ENCODE measurements at regions not wholly inside any gene's neighbourhood (a gene's known extent, or its start where the extent isn't known, plus 50 kb on each side); places are given as distances from the start of the nearest gene placed in this dataset.

DNA sequence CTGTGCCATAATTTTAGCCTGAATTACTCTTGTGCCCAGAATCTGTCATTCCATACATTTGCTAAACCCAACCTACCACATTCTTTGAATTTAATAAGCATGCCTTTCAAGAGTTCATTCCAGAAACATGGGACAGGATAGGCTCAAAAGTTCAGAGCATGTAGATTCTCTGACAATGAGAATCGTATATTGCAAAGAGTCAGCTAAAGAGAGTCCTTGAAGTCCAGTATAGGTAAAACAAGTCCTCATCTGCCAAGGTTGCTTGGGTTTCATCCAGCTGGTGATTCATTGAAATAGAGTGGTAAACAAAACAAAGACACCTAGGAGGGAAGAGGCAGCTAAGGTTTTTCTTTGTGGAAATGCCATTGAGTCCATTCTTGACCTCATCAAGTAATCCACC, 249.3 kb upstream of the DIPK2B start:
- WGBS, 2 donors: 25 to 31% methylated on average over 1 of the region's 1 CpG
- TF ChIP-seq, protein P1, sequence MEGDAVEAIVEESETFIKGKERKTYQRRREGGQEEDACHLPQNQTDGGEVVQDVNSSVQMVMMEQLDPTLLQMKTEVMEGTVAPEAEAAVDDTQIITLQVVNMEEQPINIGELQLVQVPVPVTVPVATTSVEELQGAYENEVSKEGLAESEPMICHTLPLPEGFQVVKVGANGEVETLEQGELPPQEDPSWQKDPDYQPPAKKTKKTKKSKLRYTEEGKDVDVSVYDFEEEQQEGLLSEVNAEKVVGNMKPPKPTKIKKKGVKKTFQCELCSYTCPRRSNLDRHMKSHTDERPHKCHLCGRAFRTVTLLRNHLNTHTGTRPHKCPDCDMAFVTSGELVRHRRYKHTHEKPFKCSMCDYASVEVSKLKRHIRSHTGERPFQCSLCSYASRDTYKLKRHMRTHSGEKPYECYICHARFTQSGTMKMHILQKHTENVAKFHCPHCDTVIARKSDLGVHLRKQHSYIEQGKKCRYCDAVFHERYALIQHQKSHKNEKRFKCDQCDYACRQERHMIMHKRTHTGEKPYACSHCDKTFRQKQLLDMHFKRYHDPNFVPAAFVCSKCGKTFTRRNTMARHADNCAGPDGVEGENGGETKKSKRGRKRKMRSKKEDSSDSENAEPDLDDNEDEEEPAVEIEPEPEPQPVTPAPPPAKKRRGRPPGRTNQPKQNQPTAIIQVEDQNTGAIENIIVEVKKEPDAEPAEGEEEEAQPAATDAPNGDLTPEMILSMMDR (IDR thresholded peaks at IDR 0.05): no peak
- TF ChIP-seq POLR2A (IDR thresholded peaks at IDR 0.05): no peak
- no peaks in the 10 kb centered on the region for H3K9me3 ChIP-seq
- intact Hi-C loops (cut with DNase I): no loop called here
- H3K27me3 ChIP-seq: no peaks in the 10 kb centered on the region
- no peak overlapping the region for H3K27ac ChIP-seq
- no peak for DNase-seq
- H3K4me3 ChIP-seq (replicated peaks in 1 of 3): no peak overlapping the region
- H3K4me1 ChIP-seq: no peaks in the 10 kb centered on the region
- no peaks in the 10 kb centered on the region for H3K36me3 ChIP-seq

DNA sequence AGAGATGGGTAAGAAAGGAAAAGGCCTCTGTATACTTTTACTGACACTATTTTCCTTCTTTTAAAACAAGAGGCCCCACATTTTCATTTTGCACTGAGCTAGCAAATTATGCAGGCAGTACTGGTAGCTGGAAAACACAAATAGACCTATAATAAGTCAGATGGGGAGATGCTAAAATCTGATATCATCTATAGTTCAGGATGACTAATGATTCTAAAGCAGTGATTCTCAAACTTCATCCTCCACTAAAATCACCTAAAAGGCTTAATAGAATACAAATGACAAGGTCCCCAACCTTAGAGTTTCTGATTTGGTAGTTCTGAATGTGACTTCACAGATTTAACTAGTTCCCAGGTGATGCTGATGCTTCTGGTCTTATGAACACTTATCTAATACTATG, 247.3 kb upstream of the DIPK2B start:
- H3K4me3 ChIP-seq (replicated peaks in 1 of 3): no peak overlapping the region
- H3K27me3 ChIP-seq: no peaks in the 10 kb centered on the region
- intact Hi-C loops (cut with DNase I): no loop called here

DNA sequence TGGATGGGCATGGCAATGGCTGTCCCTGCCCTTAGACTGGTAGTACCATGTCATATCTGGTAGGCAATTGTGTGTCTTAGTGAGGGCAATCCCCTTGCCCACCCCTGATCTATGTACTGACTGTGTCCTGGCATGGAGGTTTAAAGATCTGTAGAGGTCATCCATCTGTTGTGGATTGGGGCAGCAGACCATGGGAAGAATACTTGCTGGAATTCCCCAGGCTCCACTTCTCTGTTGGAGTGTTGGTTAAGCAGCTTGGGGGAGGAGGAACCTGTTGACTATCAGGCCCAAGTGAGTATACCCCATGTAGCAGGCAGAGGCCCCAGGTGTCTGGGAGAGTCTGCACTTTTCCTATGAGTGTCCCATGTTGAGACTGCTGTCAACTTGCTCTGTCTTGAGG, 246.7 kb upstream of the DIPK2B start:
- peak in 1 of 2 donors; percentile 1 for DNase-seq
- H3K9me3 ChIP-seq: no peaks in the 10 kb centered on the region
- H3K27me3 ChIP-seq: no peaks in the 10 kb centered on the region
- TF ChIP-seq, protein P1 (IDR thresholded peaks at IDR 0.05): no peak
- no peaks in the 10 kb centered on the region for H3K36me3 ChIP-seq
- no peaks in the 10 kb centered on the region for H3K4me1 ChIP-seq
- intact Hi-C loops (cut with DNase I): no loop called here
- no peak overlapping the region for H3K27ac ChIP-seq
- no peak overlapping the region for H3K4me3 ChIP-seq (replicated peaks in 1 of 3)

More for the DNA sequence above, 247.3 kb upstream of the DIPK2B start:
- H3K4me1 ChIP-seq: no peaks in the 10 kb centered on the region
- DNase-seq: no peak
- H3K27ac ChIP-seq: no peak overlapping the region
- no peaks in the 10 kb centered on the region for H3K36me3 ChIP-seq
- H3K9me3 ChIP-seq: no peaks in the 10 kb centered on the region
- TF ChIP-seq, protein P1 (IDR thresholded peaks at IDR 0.05): no peak
- no peak for TF ChIP-seq POLR2A (IDR thresholded peaks at IDR 0.05)

DNA sequence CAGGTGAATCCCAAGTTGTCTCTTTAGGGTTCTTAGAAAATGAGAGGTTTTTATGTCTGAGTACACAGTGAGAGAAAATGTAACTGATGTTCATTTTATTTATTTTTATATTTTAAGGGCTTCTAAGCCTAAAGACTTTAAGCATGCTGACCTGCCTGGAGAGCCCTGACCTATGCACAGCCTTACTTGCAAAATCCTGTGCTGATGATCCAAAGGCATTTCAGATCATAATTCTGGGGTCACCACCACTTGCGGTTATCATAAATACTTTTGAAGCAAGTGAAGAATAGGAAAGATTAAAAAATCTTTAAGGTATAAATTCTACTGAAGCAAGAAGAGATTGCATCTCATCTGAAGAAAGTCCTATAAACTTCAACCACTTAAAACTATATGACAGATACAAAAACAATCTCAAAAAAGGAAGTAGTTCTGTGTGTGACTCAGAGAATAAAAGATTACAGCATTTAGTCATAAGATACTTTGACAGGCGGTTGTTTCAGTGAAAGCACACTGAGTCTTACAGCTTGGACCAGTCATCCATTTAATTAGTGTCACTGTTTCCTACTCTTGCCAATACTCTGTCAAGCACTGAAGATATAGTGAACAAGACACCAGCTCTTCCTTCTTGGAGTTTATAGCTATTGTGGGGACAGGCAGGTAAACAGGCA, 245.2 kb upstream of the DIPK2B start:
- intact Hi-C loops (cut with DNase I): no loop called here
- DNase-seq: no peak
- TF ChIP-seq POLR2A (IDR thresholded peaks at IDR 0.05): no peak
- TF ChIP-seq, protein P1 (IDR thresholded peaks at IDR 0.05): no peak
- WGBS, 2 donors: 68 to 84% methylated on average over 2 of the region's 2 CpGs
- Histone ChIP-seq H3K4me1 (no peaks in the 10 kb centered on the region), H3K4me3 (replicated peaks in 1 of 3) (no peak overlapping the region), H3K9me3 (no peaks in the 10 kb centered on the region), H3K27me3 (no peaks in the 10 kb centered on the region), H3K27ac (no peak overlapping the region), H3K36me3 (no peaks in the 10 kb centered on the region)

DNA sequence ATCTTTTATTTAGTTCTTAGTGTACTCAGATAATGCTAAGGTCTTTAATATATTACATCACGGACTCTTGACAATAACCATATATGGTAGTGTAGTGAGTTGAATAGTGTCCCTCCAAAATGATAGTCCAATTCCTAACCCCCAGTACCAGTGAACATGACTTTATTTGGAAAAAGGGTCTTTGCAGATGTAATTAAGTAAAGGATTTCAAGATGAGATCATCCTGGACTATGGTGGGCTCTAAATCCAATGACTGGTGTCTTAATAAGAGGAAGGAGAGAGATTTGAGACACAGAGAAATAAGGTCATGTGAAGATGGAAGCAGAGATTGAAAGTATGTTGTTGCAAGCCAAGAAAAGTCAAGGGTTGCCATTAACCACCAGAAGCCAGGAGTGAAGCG, 236.5 kb upstream of the DIPK2B start:
- Histone ChIP-seq H3K36me3 (no peaks in the 10 kb centered on the region), H3K27ac (no peak overlapping the region), H3K27me3 (no peaks in the 10 kb centered on the region), H3K4me3 (replicated peaks in 1 of 3) (no peak overlapping the region), H3K4me1 (no peaks in the 10 kb centered on the region), H3K9me3 (no peaks in the 10 kb centered on the region)
- intact Hi-C loops (cut with DNase I): no loop called here
- DNase-seq: no peak
- TF ChIP-seq, protein P1 (IDR thresholded peaks at IDR 0.05): no peak
- no peak for TF ChIP-seq POLR2A (IDR thresholded peaks at IDR 0.05)
- WGBS, 2 donors: 84% methylated on average over 2 of the region's 2 CpGs

Measured in thyroid gland (tissue), 4 donors.